ENCODE measurements at regions not wholly inside any gene's neighbourhood (a gene's known extent, or its start where the extent isn't known, plus 50 kb on each side); places are given as distances from the start of the nearest gene placed in this dataset.

GRCh38 chr6:3996349-3996748, 82.6 kb downstream of the FAM217A start:
- TF ChIP-seq GATA2 (IDR thresholded peaks at IDR 0.05; ENCODE audit: low read depth, low read length) (no peak), GATA3 (IDR thresholded peaks at IDR 0.05; ENCODE audit: low read depth, low read length) (no peak)

Data from SH-SY5Y (cell line).